Panc1 (cell line): ENCODE measurements at regions not wholly inside any gene's neighbourhood (a gene's known extent, or its start where the extent isn't known, plus 50 kb on each side); places are given as distances from the start of the nearest gene placed in this dataset.

ENCODE experiments used
- ATAC-seq: fragments of 200-7000 bp; cut with Tn5 transposase; 2 replicates; pipeline ENCODE4 v1.9.1; 2020; ENCODE audit warnings: mild to moderate bottlenecking, moderate library complexity
- BruUV-seq: library from RNA; stranded (reverse); fragments of 400-500 nt; replicated peaks from 2 replicates; lab custom pipeline; 2021; lab: Mats Ljungman, UMichigan
- CTCF ChIA-PET: fragments of 300-600 bp; sonication (Branson Sonifier 250); formaldehyde crosslinking; loops from one replicate; lab custom pipeline; 2022; ENCODE audit warnings: antibody characterized with exemption; lab: Charles Lee
- POLR2A ChIA-PET: fragments of 300-600 bp; sonication (Branson Sonifier 250); formaldehyde crosslinking; loops from one replicate; lab custom pipeline; 2022; ENCODE audit warnings: antibody characterized with exemption; lab: Charles Lee
- DNase-seq: peaks from one replicate; pipeline ENCODE4 v3.0.0-alpha.2; 2010; ENCODE audit warnings: low read depth, low spot score
- H3K27ac ChIP-seq: 2 replicates; pipeline ENCODE4 v1.5.1; 2011; ENCODE audit warnings: mild to moderate bottlenecking, low read length, inconsistent platforms
- H3K27me3 ChIP-seq: fragments of 200-500 bp; sonication (Bioruptor generic); 2 replicates; pipeline ENCODE4 v1.6.0; 2014; ENCODE audit warnings: low read length, inconsistent platforms; ENCODE audit not compliant: control insufficient read depth, insufficient read depth
- H3K36me3 ChIP-seq: fragments of 200-500 bp; sonication (Bioruptor generic); 2 replicates; pipeline ENCODE4 v1.5.1; 2014; ENCODE audit warnings: inconsistent platforms, mild to moderate bottlenecking, low read length, moderate library complexity; ENCODE audit not compliant: control insufficient read depth, insufficient read depth
- H3K4me1 ChIP-seq: 2 replicates; pipeline ENCODE4 v1.5.1; 2011; ENCODE audit warnings: inconsistent platforms, mild to moderate bottlenecking, low read length, moderate library complexity; ENCODE audit not compliant: control insufficient read depth, insufficient read depth
- H3K4me3 ChIP-seq, 2 experiments: 2 replicates each; pipeline ENCODE4 v1.5.1; 2011 to 2012; ENCODE audit warnings: low read depth in 2 of 2, low read length in 2 of 2, mild to moderate bottlenecking in 2 of 2, inconsistent platforms in 1 of 2, moderate library complexity in 1 of 2
- H3K9me3 ChIP-seq: fragments of 200-500 bp; sonication (Bioruptor generic); 2 replicates; pipeline ENCODE4 v1.5.1; 2014; ENCODE audit warnings: low read depth, mild to moderate bottlenecking, inconsistent platforms, low read length, moderate library complexity; ENCODE audit not compliant: control insufficient read depth, insufficient read depth
- CTCF ChIP-seq: fragments of 450-650 bp; IDR thresholded peaks from 2 replicates; pipeline ENCODE4 v1.5.1; 2017; ENCODE audit warnings: mild to moderate bottlenecking
- POLR2AphosphoS5 ChIP-seq: IDR thresholded peaks from 2 replicates; pipeline ENCODE4 v1.6.1; 2012; ENCODE audit warnings: mild to moderate bottlenecking, low read depth, low read length, moderate library complexity
- REST ChIP-seq, 2 experiments: IDR thresholded peaks; 2 replicates each; pipeline ENCODE4 v1.6.1; 2011 to 2012; ENCODE audit warnings: low read depth in 2 of 2, control low read depth in 1 of 2, low read length in 1 of 2, mild to moderate bottlenecking in 1 of 2, moderate library complexity in 1 of 2; ENCODE audit not compliant: insufficient read depth in 1 of 2
- SIN3A ChIP-seq: IDR thresholded peaks from 2 replicates; pipeline ENCODE4 v1.6.1; 2012; ENCODE audit warnings: low read depth, mild to moderate bottlenecking, low read length, moderate library complexity, borderline replicate concordance; ENCODE audit not compliant: insufficient read depth
- TCF7L2 ChIP-seq: IDR thresholded peaks from 2 replicates; pipeline ENCODE4 v1.6.1; 2011; ENCODE audit warnings: mild to moderate bottlenecking, low read depth, low read length, inconsistent platforms
- in situ Hi-C: cut with HindIII; loops from 2 replicates; pipeline ENCODE4 v1.10.0; 2016; ENCODE audit warnings: low sequenced_read_pairs, low pct_unique_long_range_greater_than_20kb
- intact Hi-C: fragments of 100-400 bp; cut with micrococcal nuclease; formaldehyde crosslinking; loops from one replicate; pipeline ENCODE4 v1.10.0; 2022; ENCODE audit not compliant: unreplicated experiment

GRCh38 chr5:158394102-158394501 lies 535.2 kb upstream of the CLINT1 start:
- H3K27me3 ChIP-seq: no peaks in the 10 kb centered on the region
- in situ Hi-C loops (no loop called here), intact Hi-C loops (no loop called here)
- no peaks in the 10 kb centered on the region for H3K4me1 ChIP-seq
- H3K9me3 ChIP-seq: no peaks in the 10 kb centered on the region
- BruUV-seq: no TSS peak
- DNase-seq (no peak), ATAC-seq (no peak)
- no peak overlapping the region for H3K4me3 ChIP-seq
- ChIA-PET CTCF (no interaction called here), POLR2A (no interaction called here)
- TF ChIP-seq REST (IDR thresholded peaks at IDR 0.05; ENCODE audit: insufficient read depth in 1 of 2, low read depth in 2 of 2, low read length in 1 of 2) (no peak), SIN3A (no peak), TCF7L2 (no peak)
- H3K36me3 ChIP-seq: no peaks in the 10 kb centered on the region
- H3K27ac ChIP-seq: no peak overlapping the region

- POLR2A ChIA-PET: no interaction called here
- CTCF ChIA-PET: no interaction called here
Observed at GRCh38 chr5:158393457-158393856, 534.5 kb upstream of the CLINT1 start.

More at GRCh38 chr5:158393457-158393856, 534.5 kb upstream of the CLINT1 start:
- Histone ChIP-seq H3K27me3 (no peaks in the 10 kb centered on the region), H3K9me3 (no peaks in the 10 kb centered on the region), H3K36me3 (no peaks in the 10 kb centered on the region), H3K4me3 (no peak overlapping the region), H3K4me1 (no peaks in the 10 kb centered on the region), H3K27ac (no peak overlapping the region)
- in situ Hi-C loops: no loop called here
- TF ChIP-seq SIN3A (no peak), CTCF (no peak), REST (IDR thresholded peaks at IDR 0.05; ENCODE audit: insufficient read depth in 1 of 2, low read depth in 2 of 2, low read length in 1 of 2) (no peak), POLR2AphosphoS5 (no peak), TCF7L2 (no peak)
- DNase-seq (no peak), ATAC-seq (no peak)
- intact Hi-C loops: no loop called here
- no TSS peak for BruUV-seq
